ENCODE measurements at regions not wholly inside any gene's neighbourhood (a gene's known extent, or its start where the extent isn't known, plus 50 kb on each side); places are given as distances from the start of the nearest gene placed in this dataset.
"Not testable (repeated sequence)": the region's sequence is repeated elsewhere in the genome, so short reads cannot be mapped to it uniquely, and the experiment has no call there.

- 53 to 59% methylated on average over 3 of the region's 3 CpGs for WGBS, 2 experiments (ENCODE audit: low coverage in 1 of 2, low lambda C conversion rate in 2 of 2, missing lambda C conversion rate in 2 of 2)
- no peaks in the 10 kb centered on the region for H3K4me1 ChIP-seq (ENCODE audit: insufficient read depth)
- H3F3A ChIP-seq (ENCODE audit: insufficient read depth), result no peaks in the 10 kb centered on the region
- no peak overlapping the region for H3K4me3 ChIP-seq
- TF ChIP-seq EZH2 (IDR thresholded peaks at IDR 0.05; ENCODE audit: insufficient read depth, poor library complexity, severe bottlenecking) (no peak), EZH2phosphoT487 (IDR thresholded peaks at IDR 0.05; ENCODE audit: insufficient read depth, low read depth) (no peak)
- H3K36me3 ChIP-seq (ENCODE audit: low read depth), result no peaks in the 10 kb centered on the region
- no peaks in the 10 kb centered on the region for H3K9me2 ChIP-seq (ENCODE audit: insufficient read depth)
- H3K79me2 ChIP-seq (ENCODE audit: insufficient read depth), result no peaks in the 10 kb centered on the region
- peaks cover 3% of the 10 kb centered on the region for H3K9me3 ChIP-seq (ENCODE audit: low read depth)
- no peak overlapping the region for H3K9ac ChIP-seq
- in situ Hi-C loops (cut with MboI), result no loop called here
- no peak overlapping the region for H2AFZ ChIP-seq
- H3K4me2 ChIP-seq (ENCODE audit: unreplicated experiment), result no peak overlapping the region
- H4K20me1 ChIP-seq (ENCODE audit: insufficient read depth), result no peaks in the 10 kb centered on the region
- no peak for DNase-seq
- H3K27me3 ChIP-seq (replicated peaks; ENCODE audit: insufficient read depth), result no peaks in the 10 kb centered on the region
- no peak overlapping the region for H3K27ac ChIP-seq
Measured at GRCh38 chr14:46433381-46433780, 218.2 kb downstream of the RPL10L start.

- no peaks in the 10 kb centered on the region for H4K20me1 ChIP-seq (ENCODE audit: insufficient read depth)
- no peaks in the 10 kb centered on the region for H3K9me2 ChIP-seq (ENCODE audit: insufficient read depth)
- TF ChIP-seq EZH2phosphoT487 (IDR thresholded peaks at IDR 0.05; ENCODE audit: insufficient read depth, low read depth), result no peak
- DNase-seq, result no peak
- in situ Hi-C loops (cut with MboI), result no loop called here
- H3K4me2 ChIP-seq (ENCODE audit: unreplicated experiment), result no peak overlapping the region
- no peak overlapping the region for H2AFZ ChIP-seq
- WGBS, 2 experiments (ENCODE audit: low coverage in 1 of 2, low lambda C conversion rate in 2 of 2, missing lambda C conversion rate in 2 of 2), result 6 to 8% methylated on average over 2 of the region's 2 CpGs
- peaks cover 3% of the 10 kb centered on the region for H3K9me3 ChIP-seq (ENCODE audit: low read depth)
- no peak overlapping the region for H3K4me3 ChIP-seq
- no peak overlapping the region for H3K27ac ChIP-seq
- no peaks in the 10 kb centered on the region for H3K79me2 ChIP-seq (ENCODE audit: insufficient read depth)
- H3K9ac ChIP-seq, result no peak overlapping the region
- no peaks in the 10 kb centered on the region for H3K27me3 ChIP-seq (replicated peaks; ENCODE audit: insufficient read depth)
- H3F3A ChIP-seq (ENCODE audit: insufficient read depth), result no peaks in the 10 kb centered on the region
- H3K36me3 ChIP-seq (ENCODE audit: low read depth), result no peaks in the 10 kb centered on the region
- no peaks in the 10 kb centered on the region for H3K4me1 ChIP-seq (ENCODE audit: insufficient read depth)
Measured at GRCh38 chr14:46432516-46432915, 219.1 kb downstream of the RPL10L start.

GRCh38 chr14:46417066-46417465, 234.5 kb downstream of the RPL10L start:
- Histone ChIP-seq H4K20me1 (ENCODE audit: insufficient read depth) (no peaks in the 10 kb centered on the region), H3K9me3 (ENCODE audit: low read depth) (no peaks in the 10 kb centered on the region), H3K9me2 (ENCODE audit: insufficient read depth) (no peaks in the 10 kb centered on the region), H3K4me1 (ENCODE audit: insufficient read depth) (no peaks in the 10 kb centered on the region), H3K79me2 (ENCODE audit: insufficient read depth) (no peaks in the 10 kb centered on the region), H3K9ac (no peak overlapping the region), H3F3A (ENCODE audit: insufficient read depth) (no peaks in the 10 kb centered on the region), H3K4me3 (no peak overlapping the region), H3K27me3 (replicated peaks; ENCODE audit: insufficient read depth) (no peaks in the 10 kb centered on the region), H3K36me3 (ENCODE audit: low read depth) (no peaks in the 10 kb centered on the region), H3K4me2 (ENCODE audit: unreplicated experiment) (no peak overlapping the region), H2AFZ (no peak overlapping the region), H3K27ac (no peak overlapping the region)
- no peak for DNase-seq
- in situ Hi-C loops (cut with MboI), result no loop called here
- no peak for TF ChIP-seq EZH2phosphoT487 (IDR thresholded peaks at IDR 0.05; ENCODE audit: insufficient read depth, low read depth)
- TF ChIP-seq EZH2 (IDR thresholded peaks at IDR 0.05; ENCODE audit: insufficient read depth, poor library complexity, severe bottlenecking), result no peak

- WGBS, 2 experiments (ENCODE audit: low coverage in 1 of 2, low lambda C conversion rate in 2 of 2, missing lambda C conversion rate in 2 of 2), result 2 to 3% methylated on average over 2 of the region's 2 CpGs
Measured at GRCh38 chr14:46404865-46405811, 246.4 kb downstream of the RPL10L start.

GRCh38 chr14:46402001-46402690, 249.4 kb downstream of the RPL10L start:
- not testable (repeated sequence) for H3K36me3 ChIP-seq (ENCODE audit: low read depth)

More at GRCh38 chr14:46404865-46405811, 246.4 kb downstream of the RPL10L start:
- Histone ChIP-seq H3K9ac (no peak overlapping the region), H4K20me1 (ENCODE audit: insufficient read depth) (no peaks in the 10 kb centered on the region), H3K36me3 (ENCODE audit: low read depth) (no peaks in the 10 kb centered on the region), H3K79me2 (ENCODE audit: insufficient read depth) (no peaks in the 10 kb centered on the region), H3K9me2 (ENCODE audit: insufficient read depth) (no peaks in the 10 kb centered on the region), H3K4me3 (no peak overlapping the region), H3F3A (ENCODE audit: insufficient read depth) (no peaks in the 10 kb centered on the region), H2AFZ (no peak overlapping the region), H3K4me2 (ENCODE audit: unreplicated experiment) (no peak overlapping the region), H3K9me3 (ENCODE audit: low read depth) (no peaks in the 10 kb centered on the region), H3K27ac (no peak overlapping the region), H3K27me3 (replicated peaks; ENCODE audit: insufficient read depth) (no peaks in the 10 kb centered on the region), H3K4me1 (ENCODE audit: insufficient read depth) (no peaks in the 10 kb centered on the region)
- DNase-seq, result no peak
- in situ Hi-C loops (cut with MboI), result no loop called here
- no peak for TF ChIP-seq EZH2phosphoT487 (IDR thresholded peaks at IDR 0.05; ENCODE audit: insufficient read depth, low read depth)
- TF ChIP-seq EZH2 (IDR thresholded peaks at IDR 0.05; ENCODE audit: insufficient read depth, poor library complexity, severe bottlenecking), result no peak

More at GRCh38 chr14:46402001-46402690, 249.4 kb downstream of the RPL10L start:
- H3K27me3 ChIP-seq (replicated peaks; ENCODE audit: insufficient read depth); H3K27ac ChIP-seq; H2AFZ ChIP-seq; H3K9me3 ChIP-seq (ENCODE audit: low read depth); H3F3A ChIP-seq (ENCODE audit: insufficient read depth); H3K4me1 ChIP-seq (ENCODE audit: insufficient read depth); H3K9ac ChIP-seq; H3K4me3 ChIP-seq; H3K9me2 ChIP-seq (ENCODE audit: insufficient read depth); in situ Hi-C loops (cut with MboI); H3K79me2 ChIP-seq (ENCODE audit: insufficient read depth); DNase-seq; H3K4me2 ChIP-seq (ENCODE audit: unreplicated experiment); H4K20me1 ChIP-seq (ENCODE audit: insufficient read depth): not testable (repeated sequence)
- WGBS, 2 experiments (ENCODE audit: low coverage in 1 of 2, low lambda C conversion rate in 2 of 2, missing lambda C conversion rate in 2 of 2), result 51 to 57% methylated on average over 18 of the region's 18 CpGs
